Thoracic aorta (tissue), 2 donors: ENCODE measurements at regions not wholly inside any gene's neighbourhood (a gene's known extent, or its start where the extent isn't known, plus 50 kb on each side); places are given as distances from the start of the nearest gene placed in this dataset.

Experiments
- ATAC-seq: fragments of 150-250 bp; one replicate; pipeline ENCODE4 v1.8.0; 2017; ENCODE audit warnings: low read depth; ENCODE audit not compliant: insufficient number of reproducible peaks, low FRiP score
- DNase-seq: peaks from one replicate; pipeline ENCODE4 v3.0.0-alpha.2; 2020; ENCODE audit warnings: low spot score
- H3K27ac ChIP-seq, 2 donors: fragments of 200-600 bp; sonication (generic); 1 replicate in 1 of 2; 2 replicates in 1 of 2; pipeline ENCODE4 v1.5.1; 2016; ENCODE audit warnings: mild to moderate bottlenecking in 2 of 2, moderate library complexity in 2 of 2
- H3K27me3 ChIP-seq: fragments of 200-600 bp; sonication (generic); replicated peaks from 2 replicates; pipeline ENCODE4 v1.6.0; 2016; ENCODE audit warnings: mild to moderate bottlenecking; ENCODE audit not compliant: insufficient read depth
- H3K36me3 ChIP-seq: fragments of 200-600 bp; sonication (generic); one replicate; pipeline ENCODE4 v1.5.1; 2016
- H3K4me1 ChIP-seq, 2 donors: fragments of 200-600 bp; sonication (generic); 1 replicate in 1 of 2; 2 replicates in 1 of 2; pipeline versions ENCODE4 v1.5.1 to v1.6.0; 2016; ENCODE audit warnings: low read depth in 2 of 2, mild to moderate bottlenecking in 1 of 2; ENCODE audit not compliant: control insufficient read depth in 1 of 2
- H3K4me3 ChIP-seq: fragments of 200-600 bp; sonication (generic); 2 replicates; pipeline ENCODE4 v1.5.1; 2016; ENCODE audit warnings: mild to moderate bottlenecking
- H3K9me3 ChIP-seq: fragments of 200-600 bp; sonication (generic); 2 replicates; pipeline ENCODE4 v1.5.1; 2016
- TF ChIP-seq, protein P1 (sequence below): fragments of 200-600 bp; sonication (generic); IDR thresholded peaks from one replicate; pipeline ENCODE4 v1.5.1; 2019; ENCODE audit warnings: antibody characterized with exemption

DNA sequence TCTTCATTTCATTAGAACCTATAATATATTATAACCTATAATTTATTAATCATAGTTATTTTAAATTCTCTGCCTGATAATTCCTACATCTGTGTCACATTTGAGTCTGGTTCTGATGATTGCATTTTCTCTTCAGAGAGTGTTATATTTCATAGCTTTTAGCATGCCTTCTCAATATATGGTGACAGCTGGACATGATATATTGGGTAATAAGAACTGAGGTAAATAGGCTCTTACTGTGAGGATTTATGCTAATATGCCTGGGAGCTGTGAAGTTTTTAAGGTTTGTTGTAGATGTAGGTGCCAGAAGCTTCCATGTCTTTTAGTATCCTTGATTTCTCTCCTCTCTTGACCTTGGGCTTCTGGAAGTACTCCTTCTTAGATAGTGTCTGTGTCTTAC lies 325.9 kb upstream of the SEMA3D start:
- Histone ChIP-seq H3K9me3 (no peaks in the 10 kb centered on the region), H3K4me1 (no peaks in the 10 kb centered on the region), H3K27me3 (no peaks in the 10 kb centered on the region), H3K4me3 (no peak overlapping the region), H3K36me3 (no peaks in the 10 kb centered on the region), H3K27ac (no peak overlapping the region)
- DNase-seq = no peak
- TF ChIP-seq, protein P1, sequence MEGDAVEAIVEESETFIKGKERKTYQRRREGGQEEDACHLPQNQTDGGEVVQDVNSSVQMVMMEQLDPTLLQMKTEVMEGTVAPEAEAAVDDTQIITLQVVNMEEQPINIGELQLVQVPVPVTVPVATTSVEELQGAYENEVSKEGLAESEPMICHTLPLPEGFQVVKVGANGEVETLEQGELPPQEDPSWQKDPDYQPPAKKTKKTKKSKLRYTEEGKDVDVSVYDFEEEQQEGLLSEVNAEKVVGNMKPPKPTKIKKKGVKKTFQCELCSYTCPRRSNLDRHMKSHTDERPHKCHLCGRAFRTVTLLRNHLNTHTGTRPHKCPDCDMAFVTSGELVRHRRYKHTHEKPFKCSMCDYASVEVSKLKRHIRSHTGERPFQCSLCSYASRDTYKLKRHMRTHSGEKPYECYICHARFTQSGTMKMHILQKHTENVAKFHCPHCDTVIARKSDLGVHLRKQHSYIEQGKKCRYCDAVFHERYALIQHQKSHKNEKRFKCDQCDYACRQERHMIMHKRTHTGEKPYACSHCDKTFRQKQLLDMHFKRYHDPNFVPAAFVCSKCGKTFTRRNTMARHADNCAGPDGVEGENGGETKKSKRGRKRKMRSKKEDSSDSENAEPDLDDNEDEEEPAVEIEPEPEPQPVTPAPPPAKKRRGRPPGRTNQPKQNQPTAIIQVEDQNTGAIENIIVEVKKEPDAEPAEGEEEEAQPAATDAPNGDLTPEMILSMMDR = no peak
- ATAC-seq = no peak

DNA sequence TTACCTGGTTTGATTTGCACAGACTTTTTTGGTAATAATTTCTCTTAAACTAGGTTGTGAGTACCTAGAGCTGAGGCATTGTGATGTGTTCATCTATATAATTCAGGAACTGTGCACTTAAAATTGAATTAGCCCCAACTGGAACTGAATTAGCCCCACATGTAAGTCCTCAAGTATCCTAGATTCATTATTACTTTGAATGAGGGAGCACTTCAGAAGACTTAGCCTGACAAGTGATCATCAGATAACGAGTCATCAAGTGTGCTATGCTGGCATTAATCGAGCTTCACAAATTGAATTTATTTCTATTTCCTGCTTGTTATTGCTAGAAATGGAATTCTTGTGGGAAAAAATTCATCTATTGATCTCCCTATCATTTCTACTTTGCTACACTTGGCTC lies 323.4 kb upstream of the SEMA3D start:
- Histone ChIP-seq H3K9me3 (no peaks in the 10 kb centered on the region), H3K27ac (no peak overlapping the region), H3K4me3 (no peak overlapping the region), H3K36me3 (no peaks in the 10 kb centered on the region), H3K27me3 (no peaks in the 10 kb centered on the region), H3K4me1 (no peaks in the 10 kb centered on the region)
- ATAC-seq (no peak), DNase-seq (no peak)
- TF ChIP-seq, protein P1 = no peak

DNA sequence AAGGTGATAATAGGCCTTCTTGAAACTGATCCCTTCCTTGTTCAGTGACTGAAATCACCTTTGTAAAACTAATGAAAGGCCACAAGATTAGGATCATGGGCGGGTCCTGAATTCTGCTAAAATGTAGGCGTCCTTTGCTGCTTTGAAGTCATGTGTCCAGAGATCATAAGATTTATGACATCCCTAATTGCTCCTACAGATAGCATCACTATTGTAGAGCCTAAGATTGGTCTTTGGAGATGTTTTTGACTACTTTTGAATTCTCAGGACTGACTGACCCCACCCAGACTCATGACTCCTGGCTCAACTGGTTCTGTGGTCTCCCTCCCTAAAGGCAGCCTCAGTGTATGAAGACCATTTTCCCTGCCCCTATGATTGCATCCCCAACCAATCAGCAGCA lies 322.6 kb upstream of the SEMA3D start:
- no peaks in the 10 kb centered on the region for H3K36me3 ChIP-seq
- no peaks in the 10 kb centered on the region for H3K4me1 ChIP-seq
- TF ChIP-seq, protein P1 = no peak
- no peak for DNase-seq
- no peak overlapping the region for H3K27ac ChIP-seq
- no peak for ATAC-seq
- H3K9me3 ChIP-seq = no peaks in the 10 kb centered on the region
- no peaks in the 10 kb centered on the region for H3K27me3 ChIP-seq
- no peak overlapping the region for H3K4me3 ChIP-seq

DNA sequence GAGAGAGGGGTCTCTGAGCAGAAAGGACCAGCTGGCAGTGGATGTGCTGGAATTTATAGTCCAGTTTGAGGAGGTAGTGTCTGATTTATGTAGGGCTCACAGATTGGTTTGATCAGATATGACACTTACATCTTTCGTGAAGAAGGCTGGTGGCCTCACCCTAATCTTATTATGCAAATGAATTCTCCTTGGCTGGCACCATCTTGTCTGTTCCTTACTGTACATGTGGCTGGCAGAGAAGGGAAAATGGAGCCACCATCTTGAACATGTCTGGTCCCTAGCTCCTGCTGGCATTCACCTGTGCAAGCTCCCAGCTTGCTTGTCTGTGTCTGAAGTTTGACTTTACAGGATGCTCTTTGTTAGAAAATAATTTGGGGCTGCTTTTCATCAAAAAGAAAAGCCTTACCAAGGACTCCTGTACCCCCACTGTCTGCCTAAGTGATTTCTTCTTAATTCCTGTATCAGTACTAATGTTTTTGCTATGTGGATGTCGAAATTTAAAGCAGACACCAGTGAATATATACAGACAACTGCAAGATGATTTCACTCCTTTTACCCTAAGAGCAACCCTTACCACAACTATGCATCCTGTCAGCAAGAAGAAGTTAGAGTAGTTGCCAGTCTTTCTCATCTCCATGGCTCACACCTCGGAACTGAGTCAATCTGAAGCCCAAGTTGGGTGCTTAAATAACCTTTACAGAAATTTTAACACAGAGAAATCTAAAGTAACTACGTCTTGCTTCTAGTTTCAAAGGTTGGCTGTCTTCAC lies 322.0 kb upstream of the SEMA3D start:
- H3K9me3 ChIP-seq = no peaks in the 10 kb centered on the region
- H3K36me3 ChIP-seq = no peaks in the 10 kb centered on the region
- H3K27me3 ChIP-seq = no peaks in the 10 kb centered on the region
- ATAC-seq (no peak), DNase-seq (no peak)
- no peak overlapping the region for H3K4me3 ChIP-seq
- no peak overlapping the region for H3K27ac ChIP-seq
- no peaks in the 10 kb centered on the region for H3K4me1 ChIP-seq
- TF ChIP-seq, protein P1 = no peak

DNA sequence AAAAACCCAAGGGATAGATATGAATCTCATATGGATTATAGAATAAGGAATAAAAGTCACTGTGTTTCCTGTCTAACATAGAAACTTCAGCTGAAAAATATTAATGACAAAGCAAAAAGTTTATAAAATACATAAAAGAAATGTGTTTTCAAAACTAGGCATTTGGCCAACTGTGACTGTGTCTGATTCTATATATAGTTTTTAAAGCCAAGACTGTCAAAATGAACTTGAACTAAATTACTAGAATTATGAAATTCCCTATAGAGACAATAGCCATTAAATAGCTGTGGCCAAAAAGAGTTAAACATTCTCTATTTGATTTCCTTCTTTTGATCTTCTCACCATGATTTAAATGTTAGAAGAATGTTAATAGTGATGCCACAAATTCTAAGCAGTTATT lies 311.2 kb upstream of the SEMA3D start:
- DNase-seq = no peak

More for the DNA sequence above, 311.2 kb upstream of the SEMA3D start:
- H3K4me3 ChIP-seq = no peak overlapping the region
- ATAC-seq = no peak
- no peaks in the 10 kb centered on the region for H3K9me3 ChIP-seq
- H3K27me3 ChIP-seq = no peaks in the 10 kb centered on the region
- TF ChIP-seq, protein P1 = no peak
- H3K36me3 ChIP-seq = no peaks in the 10 kb centered on the region
- no peaks in the 10 kb centered on the region for H3K4me1 ChIP-seq
- no peak overlapping the region for H3K27ac ChIP-seq
